GM23338 (cell line): ENCODE measurements at regions not wholly inside any gene's neighbourhood (a gene's known extent, or its start where the extent isn't known, plus 50 kb on each side); places are given as distances from the start of the nearest gene placed in this dataset.
A peak's percentile ranks its signal among the peaks of the same experiment; 100 is the strongest.

Source experiments
- ATAC-seq: fragments of 200-7000 bp; cut with Tn5 transposase; 3 replicates; pipeline ENCODE4 v1.9.1; 2020
- DNase-seq: peaks from one replicate; pipeline ENCODE4 v3.0.0-alpha.2; 2015; ENCODE audit warnings: low spot score
- H2AFZ ChIP-seq: fragments of 200-600 bp; sonication (generic); 2 replicates; pipeline ENCODE4 v1.8.0; 2016; ENCODE audit warnings: antibody characterized with exemption, mild to moderate bottlenecking, moderate library complexity
- H3F3A ChIP-seq: fragments of 200-600 bp; sonication (generic); replicated peaks from 2 replicates; pipeline ENCODE4 v1.8.0; 2017; ENCODE audit warnings: antibody characterized with exemption, mixed run types, low read depth
- H3K27ac ChIP-seq: fragments of 200-600 bp; sonication (generic); 2 replicates; pipeline ENCODE4 v1.6.1; 2016; ENCODE audit warnings: low read depth
- H3K27me3 ChIP-seq: fragments of 200-600 bp; sonication (generic); 2 replicates; pipeline ENCODE4 v1.8.0; 2016; ENCODE audit warnings: mild to moderate bottlenecking, mixed run types, moderate library complexity; ENCODE audit not compliant: insufficient read depth
- H3K36me3 ChIP-seq: fragments of 200-600 bp; sonication (generic); 2 replicates; pipeline ENCODE4 v1.8.0; 2016; ENCODE audit warnings: mild to moderate bottlenecking; ENCODE audit not compliant: insufficient read depth
- H3K4me1 ChIP-seq: fragments of 200-600 bp; sonication (generic); 2 replicates; pipeline ENCODE4 v1.8.0; 2016; ENCODE audit warnings: mild to moderate bottlenecking, moderate library complexity; ENCODE audit not compliant: insufficient read depth
- H3K4me2 ChIP-seq: fragments of 200-600 bp; sonication (generic); 2 replicates; pipeline ENCODE4 v1.7.1; 2017; ENCODE audit warnings: mixed run types
- H3K4me3 ChIP-seq: fragments of 200-600 bp; sonication (generic); 2 replicates; pipeline ENCODE4 v1.6.1; 2016; ENCODE audit warnings: mixed run types
- H3K79me2 ChIP-seq: fragments of 200-600 bp; sonication (generic); replicated peaks from 2 replicates; pipeline ENCODE4 v1.8.0; 2017; ENCODE audit warnings: mild to moderate bottlenecking; ENCODE audit not compliant: insufficient read depth
- H3K9me2 ChIP-seq: fragments of 200-600 bp; sonication (generic); 2 replicates; pipeline ENCODE4 v1.8.0; 2017; ENCODE audit not compliant: insufficient read depth
- H4K20me1 ChIP-seq: fragments of 200-600 bp; sonication (generic); replicated peaks from 2 replicates; pipeline ENCODE4 v1.8.0; 2017; ENCODE audit warnings: mild to moderate bottlenecking; ENCODE audit not compliant: insufficient read depth
- H3K27ac Mint-ChIP-seq: 2 replicates; pipeline ENCODE4 v1.8.0; 2020; ENCODE audit warnings: inconsistent platforms, mild to moderate bottlenecking, moderate library complexity, mixed read lengths
- H3K27me3 Mint-ChIP-seq: 3 replicates; pipeline ENCODE4 v1.8.0; 2022; ENCODE audit warnings: low read depth, mild to moderate bottlenecking, moderate library complexity, mixed read lengths, inconsistent platforms; ENCODE audit not compliant: insufficient read depth, poor library complexity
- H3K36me3 Mint-ChIP-seq: 3 replicates; pipeline ENCODE4 v1.8.0; 2021; ENCODE audit warnings: low read depth, mild to moderate bottlenecking, inconsistent platforms, moderate library complexity, mixed read lengths
- H3K4me1 Mint-ChIP-seq: 3 replicates; pipeline ENCODE4 v1.8.0; 2020; ENCODE audit warnings: mild to moderate bottlenecking, inconsistent platforms, mixed read lengths
- H3K4me3 Mint-ChIP-seq: 3 replicates; pipeline ENCODE4 v1.8.0; 2021; ENCODE audit warnings: moderate library complexity, mild to moderate bottlenecking, inconsistent platforms, mixed read lengths
- H3K9me3 Mint-ChIP-seq: 3 replicates; pipeline ENCODE4 v1.8.0; 2020; ENCODE audit warnings: moderate library complexity, mild to moderate bottlenecking, inconsistent platforms, mixed read lengths
- CREB1 ChIP-seq: fragments of 250-450 bp; sonication (Bioruptor Pico); IDR thresholded peaks from 2 replicates; pipeline ENCODE4 v1.5.0; 2020; ENCODE audit warnings: low read depth, mild to moderate bottlenecking, moderate library complexity
- CTCF ChIP-seq, 2 experiments: fragments of 200-600 bp in 1 of 2; sonication (generic) in 1 of 2; conservative IDR thresholded peaks; 2 replicates each; pipeline versions ENCODE4 v1.5.1 to v1.6.1; 2016 to 2017; ENCODE audit warnings: antibody characterized with exemption in 2 of 2, low read depth in 2 of 2, mild to moderate bottlenecking in 2 of 2, moderate library complexity in 1 of 2
- ETS1 ChIP-seq: IDR thresholded peaks from 2 replicates; pipeline ENCODE4 v1.6.1; 2016; ENCODE audit warnings: antibody characterized with exemption
- EZH2 ChIP-seq: fragments of 200-600 bp; sonication (generic); IDR thresholded peaks from one replicate; pipeline ENCODE4 v1.8.0; 2017; ENCODE audit warnings: antibody characterized with exemption, mild to moderate bottlenecking, low read depth; ENCODE audit not compliant: unreplicated experiment
- EZH2phosphoT487 ChIP-seq: fragments of 200-600 bp; sonication (generic); IDR thresholded peaks from one replicate; pipeline ENCODE4 v1.8.1; 2018; ENCODE audit warnings: antibody characterized with exemption; ENCODE audit not compliant: unreplicated experiment
- JUNB ChIP-seq: IDR thresholded peaks from one replicate; pipeline ENCODE4 v1.6.1; 2016; ENCODE audit warnings: antibody characterized with exemption; ENCODE audit not compliant: unreplicated experiment
- NANOG ChIP-seq: IDR thresholded peaks from 2 replicates; pipeline ENCODE4 v1.6.1; 2016; ENCODE audit warnings: antibody characterized with exemption, borderline replicate concordance
- POLR2AphosphoS5 ChIP-seq: IDR thresholded peaks from 2 replicates; pipeline ENCODE4 v1.6.1; 2016; ENCODE audit warnings: antibody characterized with exemption, low read depth
- REST ChIP-seq: IDR thresholded peaks from one replicate; pipeline ENCODE4 v1.6.1; 2018; ENCODE audit warnings: antibody characterized with exemption; ENCODE audit not compliant: unreplicated experiment
- STAT1 ChIP-seq: IDR thresholded peaks from one replicate; pipeline ENCODE4 v1.6.1; 2016; ENCODE audit warnings: antibody characterized with exemption; ENCODE audit not compliant: unreplicated experiment
- ZNF114 ChIP-seq: fragments of 250-450 bp; sonication (Bioruptor Pico); IDR thresholded peaks from 2 replicates; pipeline ENCODE4 v1.5.0; 2020; ENCODE audit warnings: mild to moderate bottlenecking, moderate library complexity
- ZNF331 ChIP-seq: fragments of 250-450 bp; sonication (Bioruptor Pico); IDR thresholded peaks from 2 replicates; pipeline ENCODE4 v1.5.0; 2020; ENCODE audit warnings: low read depth, mild to moderate bottlenecking, moderate library complexity
- ZNF462 ChIP-seq: fragments of 250-450 bp; sonication (Bioruptor Pico); IDR thresholded peaks from 2 replicates; pipeline ENCODE4 v1.5.0; 2020; ENCODE audit warnings: mild to moderate bottlenecking, moderate library complexity

GRCh38 chr2:60260639-60261296 is 292.7 kb downstream of the BCL11A start:
- peak overlapping the region; percentile 28; the same call in 1 of the 2 replicates for H2AFZ ChIP-seq
- H3K27ac Mint-ChIP-seq = 0 out of 2 replicates have a peak overlapping the region, but pooled peaks have one; percentile 21
- no peak for ATAC-seq

More at GRCh38 chr2:60260639-60261296, 292.7 kb downstream of the BCL11A start:
- Mint-ChIP-seq H3K4me1 (0 out of 3 replicates have a peak, but pooled peaks cover 5% of the 10 kb centered on the region), H3K36me3 (no peaks in the 10 kb centered on the region), H3K27me3 (no peaks in the 10 kb centered on the region), H3K9me3 (peaks cover 7% of the 10 kb centered on the region; the same call in 2 of the 3 replicates), H3K4me3 (no peak overlapping the region)
- Histone ChIP-seq H3K4me1 (no peaks in the 10 kb centered on the region), H3K4me2 (no peak overlapping the region), H3K4me3 (no peak overlapping the region), H3F3A (no peaks in the 10 kb centered on the region), H4K20me1 (no peaks in the 10 kb centered on the region; the same call in 1 of the 2 replicates), H3K79me2 (no peaks in the 10 kb centered on the region), H3K9me2 (peaks cover 5% of the 10 kb centered on the region), H3K27ac (no peak overlapping the region), H3K27me3 (no peaks in the 10 kb centered on the region), H3K36me3 (no peaks in the 10 kb centered on the region)
- DNase-seq = no peak
- no peak for TF ChIP-seq ZNF114 (CRISPR knock-in tag)
- TF ChIP-seq ZNF331 (CRISPR knock-in tag) = no peak
- no peak for TF ChIP-seq EZH2
- no peak for TF ChIP-seq POLR2AphosphoS5
- TF ChIP-seq CREB1 (CRISPR knock-in tag) = no peak
- TF ChIP-seq CTCF (conservative IDR thresholded peaks at IDR 0.05; ENCODE audit: low read depth in 2 of 2) = no peak
- TF ChIP-seq ETS1 = no peak
- no peak for TF ChIP-seq REST
- TF ChIP-seq EZH2phosphoT487 = no peak
- TF ChIP-seq ZNF462 (CRISPR knock-in tag) = no peak
- TF ChIP-seq JUNB = no peak
- no peak for TF ChIP-seq NANOG
- no peak for TF ChIP-seq STAT1
